ENCODE measurements at regions not wholly inside any gene's neighbourhood (a gene's known extent, or its start where the extent isn't known, plus 50 kb on each side); places are given as distances from the start of the nearest gene placed in this dataset.

GRCh38 chr6:10081075-10081474 is 333.8 kb downstream of the TFAP2A start:
- TF ChIP-seq CTCF (conservative IDR thresholded peaks at IDR 0.05 in 1 of 2, IDR thresholded peaks at IDR 0.05 in 1 of 2; ENCODE audit: extremely low read depth in 1 of 2, insufficient read depth in 1 of 2, low read depth in 1 of 2, low read length in 2 of 2): no peak
- no peak for TF ChIP-seq EZH2 (IDR thresholded peaks at IDR 0.05; ENCODE audit: borderline replicate concordance, low read length)

Measured in mammary epithelial cell (primary cell).